Endothelial cell of umbilical vein (primary cell): ENCODE measurements at regions not wholly inside any gene's neighbourhood (a gene's known extent, or its start where the extent isn't known, plus 50 kb on each side); places are given as distances from the start of the nearest gene placed in this dataset.

Source experiments
- BruUV-seq: library from RNA; stranded (reverse); fragments of 400-500 nt; replicated peaks from 2 replicates; lab custom pipeline; 2021; lab: Mats Ljungman, UMichigan
- CTCF ChIA-PET: fragments of 300-600, 350-600 bp; sonication (Branson Sonifier 250); formaldehyde crosslinking; loops from one replicate; lab custom pipeline; 2021; ENCODE audit warnings: antibody characterized with exemption, inconsistent platforms; lab: Charles Lee
- POLR2A ChIA-PET: fragments of 300-600, 350-600 bp; sonication (Branson Sonifier 250); formaldehyde crosslinking; loops from one replicate; lab custom pipeline; 2021; ENCODE audit warnings: antibody characterized with exemption, inconsistent platforms; lab: Charles Lee
- DNase-seq: peaks from one replicate; pipeline ENCODE4 v3.0.0-alpha.2; 2011; ENCODE audit warnings: low read depth, low spot score
- FAIRE-seq: peaks from 2 replicates; lab custom pipeline; 2011; peaks lifted over from hg19 to GRCh38; lab: Jason Lieb, UNC
- H2AFZ ChIP-seq: 2 replicates; pipeline ENCODE4 v1.6.0; 2012; ENCODE audit warnings: low read depth, low read length, control low read depth, inconsistent platforms
- H3K27ac ChIP-seq: 2 replicates; pipeline ENCODE4 v1.5.1; 2011; ENCODE audit warnings: low read depth, mild to moderate bottlenecking, control low read depth, low read length, moderate library complexity; ENCODE audit not compliant: insufficient read depth
- H3K27me3 ChIP-seq, 2 experiments: 2 replicates each; pipeline versions ENCODE4 v1.6.0 to v1.6.1; 2011; ENCODE audit warnings: low read length in 2 of 2, mixed read lengths in 1 of 2; ENCODE audit not compliant: control insufficient read depth in 2 of 2, insufficient read depth in 2 of 2
- H3K36me3 ChIP-seq, 2 experiments: 2 replicates in 1 of 2; 3 replicates in 1 of 2; pipeline ENCODE4 v1.5.1; 2011; ENCODE audit warnings: low read length in 2 of 2, mild to moderate bottlenecking in 1 of 2, moderate library complexity in 1 of 2; ENCODE audit not compliant: control insufficient read depth in 2 of 2, insufficient read depth in 2 of 2; ENCODE audit errors: extremely low read depth in 1 of 2
- H3K4me1 ChIP-seq: 3 replicates; pipeline ENCODE4 v1.5.1; 2011; ENCODE audit warnings: mild to moderate bottlenecking, low read length; ENCODE audit not compliant: control insufficient read depth, insufficient read depth; ENCODE audit errors: extremely low read depth
- H3K4me2 ChIP-seq: 2 replicates; pipeline ENCODE4 v1.6.1; 2011; ENCODE audit warnings: low read length, control low read depth, mixed read lengths; ENCODE audit not compliant: insufficient read depth
- H3K4me3 ChIP-seq, 3 experiments: fragments of 200-600 bp in 1 of 3; sonication (generic), shearing (Covaris generic) in 1 of 3; replicated peaks in 1 of 3; 2 replicates each; pipeline ENCODE4 v1.5.1; 2011 to 2016; ENCODE audit warnings: control low read depth in 3 of 3, low read length in 3 of 3, mild to moderate bottlenecking in 2 of 3, inconsistent platforms in 1 of 3, low read depth in 1 of 3, moderate library complexity in 1 of 3; ENCODE audit not compliant: insufficient read depth in 1 of 3
- H3K79me2 ChIP-seq: 2 replicates; pipeline ENCODE4 v1.6.0; 2012; ENCODE audit warnings: low read length, inconsistent platforms; ENCODE audit not compliant: control insufficient read depth, insufficient read depth
- H3K9ac ChIP-seq: replicated peaks from 2 replicates; pipeline ENCODE3; 2011; ENCODE audit warnings: low read length, control low read depth; ENCODE audit not compliant: insufficient read depth; ENCODE audit errors: extremely low read depth
- H3K9me1 ChIP-seq: replicated peaks from 3 replicates; pipeline ENCODE4 v1.6.0; 2011; ENCODE audit warnings: mild to moderate bottlenecking, low read length; ENCODE audit not compliant: control insufficient read depth, insufficient read depth; ENCODE audit errors: extremely low read depth
- H3K9me3 ChIP-seq: replicated peaks from 2 replicates; pipeline ENCODE4 v1.5.1; 2012; ENCODE audit warnings: low read length, inconsistent platforms; ENCODE audit not compliant: control insufficient read depth, insufficient read depth
- H4K20me1 ChIP-seq: replicated peaks from 2 replicates; pipeline ENCODE3; 2011; ENCODE audit warnings: mild to moderate bottlenecking, low read length; ENCODE audit not compliant: control insufficient read depth, insufficient read depth; ENCODE audit errors: extremely low read depth
- EZH2 ChIP-seq: IDR thresholded peaks from 2 replicates; pipeline ENCODE4 v1.6.1; 2012; ENCODE audit warnings: borderline replicate concordance, low read depth, mild to moderate bottlenecking, moderate library complexity, low read length, inconsistent platforms; ENCODE audit not compliant: severe bottlenecking
- FOS ChIP-seq: IDR thresholded peaks from 2 replicates; pipeline ENCODE4 v1.6.1; 2011; ENCODE audit warnings: mild to moderate bottlenecking, low read length, moderate library complexity, borderline replicate concordance; ENCODE audit not compliant: insufficient read depth
- GATA2 ChIP-seq: IDR thresholded peaks from 2 replicates; pipeline ENCODE4 v1.7.0; 2011; ENCODE audit warnings: low read depth, mild to moderate bottlenecking, moderate library complexity, mixed read lengths, low read length; ENCODE audit not compliant: insufficient read length, insufficient read depth
- JUN ChIP-seq: IDR thresholded peaks from 2 replicates; pipeline ENCODE4 v1.6.1; 2011; ENCODE audit warnings: borderline replicate concordance, low read depth; ENCODE audit not compliant: insufficient read length, insufficient read depth
- MAX ChIP-seq: IDR thresholded peaks from 2 replicates; pipeline ENCODE4 v1.6.1; 2011; ENCODE audit not compliant: insufficient read depth, insufficient read length
- MYC ChIP-seq: IDR thresholded peaks from one replicate; pipeline ENCODE4 v1.6.1; 2011; ENCODE audit warnings: mild to moderate bottlenecking, low read depth, low read length
- POLR2A ChIP-seq: IDR thresholded peaks from 2 replicates; pipeline ENCODE4 v1.6.1; 2012; ENCODE audit warnings: low read depth, mild to moderate bottlenecking, control low read depth, low read length
- POLR2AphosphoS5 ChIP-seq: IDR thresholded peaks from 2 replicates; pipeline ENCODE4 v1.6.1; 2012; ENCODE audit warnings: low read depth, mild to moderate bottlenecking, control low read depth, low read length, moderate library complexity; ENCODE audit not compliant: insufficient read depth
- dilution Hi-C: fragments of 300-500 bp; cut with MboI; formaldehyde crosslinking; loops from one replicate; pipeline ENCODE4 v1.15.0; 2019; ENCODE audit warnings: low sequenced_read_pairs; ENCODE audit not compliant: extremely low pct_ligation_motif_present
- intact Hi-C: fragments of 100-400 bp; cut with micrococcal nuclease; formaldehyde crosslinking; loops from one replicate; pipeline ENCODE4 v1.10.0; 2022
- TF ChIP-seq, protein P1 (sequence below), 2 donors: IDR thresholded peaks; 1 replicate in 1 of 2; 2 replicates in 1 of 2; pipeline ENCODE4 v1.5.1; 2011; ENCODE audit warnings: low read length in 2 of 2, mild to moderate bottlenecking in 2 of 2, moderate library complexity in 2 of 2, control low read depth in 1 of 2, inconsistent platforms in 1 of 2, low read depth in 1 of 2; ENCODE audit not compliant: insufficient read depth in 1 of 2; ENCODE audit errors: extremely low read depth in 1 of 2

DNA sequence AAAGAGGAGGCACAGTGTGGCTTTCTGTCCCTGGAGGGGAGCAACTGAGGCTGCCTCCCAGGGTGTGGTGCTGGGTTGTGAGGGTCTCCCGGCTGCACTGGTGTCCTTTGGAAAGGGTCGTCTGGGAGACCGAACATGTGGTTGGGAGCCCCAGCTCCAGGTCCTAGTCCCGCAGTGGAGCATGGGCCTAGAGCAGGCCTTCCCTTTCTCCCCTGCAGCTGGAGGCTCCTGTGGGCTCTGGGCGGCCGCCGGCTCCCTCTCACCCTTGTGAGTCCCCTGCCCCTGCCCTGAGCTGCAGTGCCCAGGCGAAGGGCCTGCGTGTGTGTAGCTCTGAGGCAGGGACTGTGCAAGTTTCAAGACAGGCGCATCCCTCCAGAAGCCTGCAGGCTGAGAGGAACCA is 1492.7 kb downstream of the BRD1 start:
- ChIA-PET CTCF (no interaction called here), POLR2A (no interaction called here)
- H4K20me1 ChIP-seq = no peaks in the 10 kb centered on the region
- H3K9me3 ChIP-seq = peaks cover 14% of the 10 kb centered on the region
- no peak overlapping the region for H3K4me3 ChIP-seq
- H3K27me3 ChIP-seq = no peaks in the 10 kb centered on the region
- H3K79me2 ChIP-seq = no peaks in the 10 kb centered on the region
- no peaks in the 10 kb centered on the region for H3K4me1 ChIP-seq
- intact Hi-C loops (no loop called here), dilution Hi-C loops (no loop called here)
- no TSS peak for BruUV-seq
- no peak overlapping the region for H3K4me2 ChIP-seq
- no peak overlapping the region for H2AFZ ChIP-seq
- DNase-seq (no peak), FAIRE-seq (no peak)
- TF ChIP-seq POLR2AphosphoS5 (no peak), MYC (no peak), EZH2 (no peak), FOS (no peak), POLR2A (no peak), GATA2 (no peak), JUN (no peak), MAX (no peak)
- TF ChIP-seq, protein P1, sequence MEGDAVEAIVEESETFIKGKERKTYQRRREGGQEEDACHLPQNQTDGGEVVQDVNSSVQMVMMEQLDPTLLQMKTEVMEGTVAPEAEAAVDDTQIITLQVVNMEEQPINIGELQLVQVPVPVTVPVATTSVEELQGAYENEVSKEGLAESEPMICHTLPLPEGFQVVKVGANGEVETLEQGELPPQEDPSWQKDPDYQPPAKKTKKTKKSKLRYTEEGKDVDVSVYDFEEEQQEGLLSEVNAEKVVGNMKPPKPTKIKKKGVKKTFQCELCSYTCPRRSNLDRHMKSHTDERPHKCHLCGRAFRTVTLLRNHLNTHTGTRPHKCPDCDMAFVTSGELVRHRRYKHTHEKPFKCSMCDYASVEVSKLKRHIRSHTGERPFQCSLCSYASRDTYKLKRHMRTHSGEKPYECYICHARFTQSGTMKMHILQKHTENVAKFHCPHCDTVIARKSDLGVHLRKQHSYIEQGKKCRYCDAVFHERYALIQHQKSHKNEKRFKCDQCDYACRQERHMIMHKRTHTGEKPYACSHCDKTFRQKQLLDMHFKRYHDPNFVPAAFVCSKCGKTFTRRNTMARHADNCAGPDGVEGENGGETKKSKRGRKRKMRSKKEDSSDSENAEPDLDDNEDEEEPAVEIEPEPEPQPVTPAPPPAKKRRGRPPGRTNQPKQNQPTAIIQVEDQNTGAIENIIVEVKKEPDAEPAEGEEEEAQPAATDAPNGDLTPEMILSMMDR (IDR thresholded peaks at IDR 0.05; ENCODE audit: extremely low read depth in 1 of 2, insufficient read depth in 1 of 2, low read depth in 1 of 2, low read length in 2 of 2) = no peak
- H3K27ac ChIP-seq = no peak overlapping the region
- no peak overlapping the region for H3K9ac ChIP-seq
- no peaks in the 10 kb centered on the region for H3K36me3 ChIP-seq
- no peaks in the 10 kb centered on the region for H3K9me1 ChIP-seq
